ENCODE measurements at regions not wholly inside any gene's neighbourhood (a gene's known extent, or its start where the extent isn't known, plus 50 kb on each side); places are given as distances from the start of the nearest gene placed in this dataset.
"Not testable (repeated sequence)": the region's sequence is repeated elsewhere in the genome, so short reads cannot be mapped to it uniquely, and the experiment has no call there.

DNA sequence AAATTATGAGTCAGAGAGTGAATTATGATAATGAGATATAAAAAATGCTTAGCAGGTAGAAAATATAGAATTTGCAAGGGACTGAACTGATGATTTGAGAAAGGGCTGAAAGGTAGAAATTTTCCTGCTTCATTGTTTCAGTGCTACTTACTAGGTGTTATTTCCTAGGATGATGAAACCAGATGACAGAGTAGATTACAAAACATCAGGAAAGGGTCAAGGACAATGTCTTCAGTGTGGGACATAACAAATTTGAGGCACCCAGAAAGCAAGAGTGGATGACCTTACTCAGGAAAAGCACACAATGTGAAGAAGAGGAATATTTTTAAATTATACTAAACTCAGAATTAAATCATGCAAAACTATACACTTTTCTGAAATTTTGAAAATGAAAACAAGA lies 102.1 kb downstream of the SHCBP1 start:
- Histone ChIP-seq H4K20me1 (ENCODE audit: control insufficient read depth, insufficient read depth, low read depth, low read length) (no peaks in the 10 kb centered on the region), H3K4me3 (ENCODE audit: low read length) (no peak overlapping the region), H3K27ac (ENCODE audit: low read depth, low read length) (no peak overlapping the region), H3K4me2 (ENCODE audit: low read length) (no peak overlapping the region), H3K27me3 (ENCODE audit: control insufficient read depth, low read length) (no peaks in the 10 kb centered on the region), H3F3A (ENCODE audit: control insufficient read depth, insufficient read depth) (no peaks in the 10 kb centered on the region), H3K79me2 (ENCODE audit: control insufficient read depth, low read length) (no peaks in the 10 kb centered on the region), H3K9me3 (ENCODE audit: control insufficient read depth, insufficient read depth, low read length) (no peaks in the 10 kb centered on the region), H3K36me3 (ENCODE audit: control insufficient read depth, low read length) (no peaks in the 10 kb centered on the region), H3K9me2 (replicated peaks; ENCODE audit: control insufficient read depth, low read length) (no peaks in the 10 kb centered on the region), H3K4me1 (ENCODE audit: control insufficient read depth, low read length) (no peaks in the 10 kb centered on the region)
- TF ChIP-seq, protein P1, sequence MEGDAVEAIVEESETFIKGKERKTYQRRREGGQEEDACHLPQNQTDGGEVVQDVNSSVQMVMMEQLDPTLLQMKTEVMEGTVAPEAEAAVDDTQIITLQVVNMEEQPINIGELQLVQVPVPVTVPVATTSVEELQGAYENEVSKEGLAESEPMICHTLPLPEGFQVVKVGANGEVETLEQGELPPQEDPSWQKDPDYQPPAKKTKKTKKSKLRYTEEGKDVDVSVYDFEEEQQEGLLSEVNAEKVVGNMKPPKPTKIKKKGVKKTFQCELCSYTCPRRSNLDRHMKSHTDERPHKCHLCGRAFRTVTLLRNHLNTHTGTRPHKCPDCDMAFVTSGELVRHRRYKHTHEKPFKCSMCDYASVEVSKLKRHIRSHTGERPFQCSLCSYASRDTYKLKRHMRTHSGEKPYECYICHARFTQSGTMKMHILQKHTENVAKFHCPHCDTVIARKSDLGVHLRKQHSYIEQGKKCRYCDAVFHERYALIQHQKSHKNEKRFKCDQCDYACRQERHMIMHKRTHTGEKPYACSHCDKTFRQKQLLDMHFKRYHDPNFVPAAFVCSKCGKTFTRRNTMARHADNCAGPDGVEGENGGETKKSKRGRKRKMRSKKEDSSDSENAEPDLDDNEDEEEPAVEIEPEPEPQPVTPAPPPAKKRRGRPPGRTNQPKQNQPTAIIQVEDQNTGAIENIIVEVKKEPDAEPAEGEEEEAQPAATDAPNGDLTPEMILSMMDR (IDR thresholded peaks at IDR 0.05; ENCODE audit: low read depth, low read length, poor library complexity, severe bottlenecking), result no peak
- TF ChIP-seq EZH2phosphoT487 (IDR thresholded peaks at IDR 0.05; ENCODE audit: borderline replicate concordance, low read length), result no peak

DNA sequence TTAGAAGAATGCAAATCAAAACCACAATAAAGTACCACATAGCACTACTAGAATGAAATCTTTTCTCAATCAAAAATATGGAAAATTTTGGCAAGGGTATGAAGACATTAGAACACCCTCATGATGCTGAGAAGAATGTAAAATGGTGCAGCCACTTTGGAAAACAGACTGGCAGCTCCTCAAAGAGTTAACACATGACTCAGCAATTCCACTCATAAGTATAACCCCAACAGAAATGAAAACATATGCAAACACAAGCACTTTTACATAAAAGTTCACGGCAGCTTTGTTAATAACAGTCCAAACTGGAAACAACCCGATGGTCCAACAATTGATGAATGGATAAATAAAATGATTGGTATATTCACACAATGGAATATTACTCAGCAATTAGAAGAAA lies 124.5 kb downstream of the SHCBP1 start:
- Histone ChIP-seq H3K4me3 (ENCODE audit: low read length) (no peak overlapping the region), H3K36me3 (ENCODE audit: control insufficient read depth, low read length) (no peaks in the 10 kb centered on the region), H3K27ac (ENCODE audit: low read depth, low read length) (no peak overlapping the region), H3K4me2 (ENCODE audit: low read length) (no peak overlapping the region), H3K27me3 (ENCODE audit: control insufficient read depth, low read length) (no peaks in the 10 kb centered on the region), H3K9me3 (ENCODE audit: control insufficient read depth, insufficient read depth, low read length) (no peaks in the 10 kb centered on the region), H3K4me1 (ENCODE audit: control insufficient read depth, low read length) (no peaks in the 10 kb centered on the region), H3K79me2 (ENCODE audit: control insufficient read depth, low read length) (no peaks in the 10 kb centered on the region), H3F3A (ENCODE audit: control insufficient read depth, insufficient read depth) (no peaks in the 10 kb centered on the region), H3K9me2 (replicated peaks; ENCODE audit: control insufficient read depth, low read length) (no peaks in the 10 kb centered on the region), H4K20me1 (ENCODE audit: control insufficient read depth, insufficient read depth, low read depth, low read length) (no peaks in the 10 kb centered on the region)
- TF ChIP-seq, protein P1 (IDR thresholded peaks at IDR 0.05; ENCODE audit: low read depth, low read length, poor library complexity, severe bottlenecking), result no peak
- TF ChIP-seq EZH2phosphoT487 (IDR thresholded peaks at IDR 0.05; ENCODE audit: borderline replicate concordance, low read length), result no peak

DNA sequence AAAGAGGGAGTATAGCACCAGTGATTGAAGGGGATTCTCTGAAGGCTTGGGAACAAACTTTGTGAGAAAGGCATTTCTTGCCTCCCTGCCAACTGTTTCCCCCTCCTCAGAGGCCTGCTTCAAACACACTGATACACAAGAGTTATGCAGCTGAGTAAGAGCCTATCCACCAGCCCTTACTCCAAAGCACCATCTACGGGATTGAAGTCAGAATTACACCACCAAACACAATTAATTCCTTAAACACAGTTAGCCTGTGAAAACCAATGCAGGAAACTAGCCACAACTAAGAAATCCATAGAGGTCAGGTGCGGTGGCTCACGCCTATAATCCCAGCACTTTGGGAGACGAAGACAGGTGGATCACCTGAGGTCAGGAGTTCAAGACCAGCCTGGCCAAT lies 138.3 kb downstream of the SHCBP1 start:
- H3K9me3 ChIP-seq (ENCODE audit: control insufficient read depth, insufficient read depth, low read length), result no peaks in the 10 kb centered on the region
- H3K4me3 ChIP-seq (ENCODE audit: low read length), result no peak overlapping the region
- TF ChIP-seq EZH2phosphoT487 (IDR thresholded peaks at IDR 0.05; ENCODE audit: borderline replicate concordance, low read length), result no peak
- TF ChIP-seq, protein P1 (IDR thresholded peaks at IDR 0.05; ENCODE audit: low read depth, low read length, poor library complexity, severe bottlenecking), result peak; percentile 11
- no peaks in the 10 kb centered on the region for H3K36me3 ChIP-seq (ENCODE audit: control insufficient read depth, low read length)
- no peaks in the 10 kb centered on the region for H3K27me3 ChIP-seq (ENCODE audit: control insufficient read depth, low read length)
- H3K79me2 ChIP-seq (ENCODE audit: control insufficient read depth, low read length), result no peaks in the 10 kb centered on the region
- H3K9me2 ChIP-seq (replicated peaks; ENCODE audit: control insufficient read depth, low read length), result no peaks in the 10 kb centered on the region
- no peaks in the 10 kb centered on the region for H3K4me1 ChIP-seq (ENCODE audit: control insufficient read depth, low read length)
- no peaks in the 10 kb centered on the region for H3F3A ChIP-seq (ENCODE audit: control insufficient read depth, insufficient read depth)
- no peaks in the 10 kb centered on the region for H4K20me1 ChIP-seq (ENCODE audit: control insufficient read depth, insufficient read depth, low read depth, low read length)
- H3K4me2 ChIP-seq (ENCODE audit: low read length), result no peak overlapping the region
- H3K27ac ChIP-seq (ENCODE audit: low read depth, low read length), result no peak overlapping the region

DNA sequence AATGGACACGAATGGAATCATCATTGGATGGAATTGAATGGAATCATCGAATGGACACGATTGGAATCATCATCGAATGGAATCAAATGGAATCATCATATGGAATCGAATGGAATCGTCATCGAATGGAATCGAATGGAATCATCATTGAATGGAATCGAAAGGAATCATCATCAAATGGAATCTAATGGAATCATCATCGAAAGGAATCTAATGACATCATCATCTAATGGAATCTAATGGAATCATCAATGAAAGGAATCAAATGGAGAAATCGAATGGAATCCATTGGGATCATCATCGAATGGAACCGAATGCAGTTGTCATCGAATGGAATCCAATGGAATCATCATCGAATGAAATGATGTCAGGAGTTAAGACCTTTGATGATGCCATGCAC lies 154.9 kb downstream of the SHCBP1 start:
- H3K4me2 ChIP-seq (ENCODE audit: low read length), result no peak overlapping the region
- no peaks in the 10 kb centered on the region for H3K27me3 ChIP-seq (ENCODE audit: control insufficient read depth, low read length)
- no peaks in the 10 kb centered on the region for H3K79me2 ChIP-seq (ENCODE audit: control insufficient read depth, low read length)
- no peak overlapping the region for H3K4me3 ChIP-seq (ENCODE audit: low read length)
- no peaks in the 10 kb centered on the region for H3K9me2 ChIP-seq (replicated peaks; ENCODE audit: control insufficient read depth, low read length)
- TF ChIP-seq, protein P1 (IDR thresholded peaks at IDR 0.05; ENCODE audit: low read depth, low read length, poor library complexity, severe bottlenecking), result no peak
- TF ChIP-seq EZH2phosphoT487 (IDR thresholded peaks at IDR 0.05; ENCODE audit: borderline replicate concordance, low read length), result no peak
- no peaks in the 10 kb centered on the region for H3K4me1 ChIP-seq (ENCODE audit: control insufficient read depth, low read length)
- H3K9me3 ChIP-seq (ENCODE audit: control insufficient read depth, insufficient read depth, low read length), result peaks cover 10% of the 10 kb centered on the region; the same call in 1 of the 2 replicates
- H3F3A ChIP-seq (ENCODE audit: control insufficient read depth, insufficient read depth), result no peaks in the 10 kb centered on the region
- H3K27ac ChIP-seq (ENCODE audit: low read depth, low read length), result no peak overlapping the region
- H4K20me1 ChIP-seq (ENCODE audit: control insufficient read depth, insufficient read depth, low read depth, low read length), result no peaks in the 10 kb centered on the region
- H3K36me3 ChIP-seq (ENCODE audit: control insufficient read depth, low read length), result no peaks in the 10 kb centered on the region

DNA sequence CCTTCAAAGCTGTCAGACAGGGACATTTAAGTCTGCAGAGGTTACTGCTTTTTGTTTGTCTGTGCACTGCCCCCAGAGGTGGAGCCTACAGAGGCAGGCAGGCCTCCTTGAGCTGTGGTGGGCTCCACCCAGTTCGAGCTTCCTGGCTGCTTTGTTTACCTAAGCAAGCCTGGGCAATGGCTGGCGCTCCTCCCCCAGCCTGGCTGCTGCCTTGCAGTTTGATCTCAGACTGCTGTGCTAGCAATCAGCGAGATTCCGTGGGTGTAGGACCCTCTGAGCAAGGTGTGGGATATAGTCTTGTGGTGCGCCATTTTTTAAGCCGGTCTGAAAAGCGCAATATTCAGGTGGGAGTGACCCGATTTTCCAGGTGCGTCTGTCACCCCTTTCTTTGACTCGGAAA lies 166.4 kb downstream of the SHCBP1 start:
- not testable (repeated sequence) for H3K27ac ChIP-seq (ENCODE audit: low read depth, low read length); H3K9me3 ChIP-seq (ENCODE audit: control insufficient read depth, insufficient read depth, low read length); H3K79me2 ChIP-seq (ENCODE audit: control insufficient read depth, low read length); H4K20me1 ChIP-seq (ENCODE audit: control insufficient read depth, insufficient read depth, low read depth, low read length); H3K36me3 ChIP-seq (ENCODE audit: control insufficient read depth, low read length); H3F3A ChIP-seq (ENCODE audit: control insufficient read depth, insufficient read depth); H3K4me2 ChIP-seq (ENCODE audit: low read length); H3K27me3 ChIP-seq (ENCODE audit: control insufficient read depth, low read length); H3K9me2 ChIP-seq (replicated peaks; ENCODE audit: control insufficient read depth, low read length); H3K4me3 ChIP-seq (ENCODE audit: low read length); H3K4me1 ChIP-seq (ENCODE audit: control insufficient read depth, low read length)
